Esophagus squamous epithelium (tissue), 5 donors: ENCODE measurements at regions not wholly inside any gene's neighbourhood (a gene's known extent, or its start where the extent isn't known, plus 50 kb on each side); places are given as distances from the start of the nearest gene placed in this dataset.

ENCODE experiments used
- DNase-seq: peaks from one replicate; lab custom pipeline; 2025; lab: John Stamatoyannopoulos, UW
- H3K27ac ChIP-seq, 4 donors: fragments of 200-600 bp; sonication (generic); one replicate each; pipeline ENCODE4 v1.5.1; 2016 to 2019; ENCODE audit warnings: mild to moderate bottlenecking in 1 of 4
- H3K27me3 ChIP-seq, 4 donors: fragments of 200-600 bp; sonication (generic); 1 replicate in 3 of 4; 2 replicates in 1 of 4; pipeline versions ENCODE4 v1.5.1 to v1.6.0; 2017 to 2021; ENCODE audit warnings: antibody characterized with exemption in 1 of 4
- H3K36me3 ChIP-seq, 3 donors: fragments of 200-600 bp; sonication (generic); one replicate each; pipeline ENCODE4 v1.5.1; 2016 to 2019
- H3K4me1 ChIP-seq, 3 donors: fragments of 200-600 bp; sonication (generic); one replicate each; pipeline ENCODE4 v1.5.1; 2017 to 2019
- H3K4me3 ChIP-seq, 4 donors: fragments of 200-600 bp; sonication (generic); 1 replicate in 3 of 4; 2 replicates in 1 of 4; pipeline ENCODE4 v1.5.1; 2016 to 2019; ENCODE audit warnings: mild to moderate bottlenecking in 2 of 4, moderate library complexity in 1 of 4
- H3K9me3 ChIP-seq, 3 donors: fragments of 200-600 bp; sonication (generic); one replicate each; pipeline ENCODE4 v1.5.1; 2016 to 2019
- POLR2A ChIP-seq, 4 donors: fragments of 450-650 bp; IDR thresholded peaks; one replicate each; pipeline ENCODE4 v1.6.1; 2017; ENCODE audit warnings: antibody characterized with exemption in 4 of 4, mild to moderate bottlenecking in 4 of 4, moderate library complexity in 3 of 4
- WGBS, 2 donors: methylation state at CpG; one replicate each; pipeline ENCODE4 v1.1.5; 2018; 5-methylcytosine and 5-hydroxymethylcytosine counted together
- intact Hi-C: fragments of 100-400 bp; cut with DNase I; formaldehyde crosslinking; loops from one replicate; pipeline ENCODE4 v1.15.0; 2022
- TF ChIP-seq, protein P1 (sequence below), 6 experiments: fragments of 450-650 bp in 4 of 6; fragments of 200-600 bp in 2 of 6; sonication (generic) in 2 of 6; IDR thresholded peaks; one replicate each; pipeline ENCODE4 v1.5.1; 2016 to 2019; ENCODE audit warnings: antibody characterized with exemption in 6 of 6, mild to moderate bottlenecking in 4 of 6, moderate library complexity in 4 of 6
- donor health status: DM: yes; HTN: yes; CAD: no.

DNA sequence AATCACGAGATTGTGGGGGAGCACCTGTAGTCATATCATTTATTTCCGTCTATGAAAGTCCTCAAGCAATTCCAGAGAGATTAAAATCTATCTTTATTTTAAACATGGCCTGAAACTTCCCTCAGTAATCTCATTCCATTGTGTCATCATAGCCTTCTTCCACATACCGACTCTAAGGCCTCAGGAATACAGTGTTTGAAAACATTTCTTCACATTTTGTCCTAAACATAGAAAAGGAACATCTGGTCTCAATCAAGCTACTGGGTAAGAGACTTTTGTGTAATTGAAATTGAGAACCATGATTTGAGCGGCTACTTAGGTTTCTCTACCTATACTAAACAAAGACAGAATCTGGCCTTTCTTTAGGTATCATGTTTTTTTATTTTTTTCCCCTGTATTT is 78.0 kb upstream of the ELMO1 start:
- DNase-seq: no peak
- H3K27ac ChIP-seq: no peak overlapping the region
- H3K4me1 ChIP-seq: no peaks in the 10 kb centered on the region
- no peak overlapping the region for H3K4me3 ChIP-seq
- H3K36me3 ChIP-seq: no peaks in the 10 kb centered on the region
- no peaks in the 10 kb centered on the region for H3K9me3 ChIP-seq
- H3K27me3 ChIP-seq: no peaks in the 10 kb centered on the region
- TF ChIP-seq, protein P1, sequence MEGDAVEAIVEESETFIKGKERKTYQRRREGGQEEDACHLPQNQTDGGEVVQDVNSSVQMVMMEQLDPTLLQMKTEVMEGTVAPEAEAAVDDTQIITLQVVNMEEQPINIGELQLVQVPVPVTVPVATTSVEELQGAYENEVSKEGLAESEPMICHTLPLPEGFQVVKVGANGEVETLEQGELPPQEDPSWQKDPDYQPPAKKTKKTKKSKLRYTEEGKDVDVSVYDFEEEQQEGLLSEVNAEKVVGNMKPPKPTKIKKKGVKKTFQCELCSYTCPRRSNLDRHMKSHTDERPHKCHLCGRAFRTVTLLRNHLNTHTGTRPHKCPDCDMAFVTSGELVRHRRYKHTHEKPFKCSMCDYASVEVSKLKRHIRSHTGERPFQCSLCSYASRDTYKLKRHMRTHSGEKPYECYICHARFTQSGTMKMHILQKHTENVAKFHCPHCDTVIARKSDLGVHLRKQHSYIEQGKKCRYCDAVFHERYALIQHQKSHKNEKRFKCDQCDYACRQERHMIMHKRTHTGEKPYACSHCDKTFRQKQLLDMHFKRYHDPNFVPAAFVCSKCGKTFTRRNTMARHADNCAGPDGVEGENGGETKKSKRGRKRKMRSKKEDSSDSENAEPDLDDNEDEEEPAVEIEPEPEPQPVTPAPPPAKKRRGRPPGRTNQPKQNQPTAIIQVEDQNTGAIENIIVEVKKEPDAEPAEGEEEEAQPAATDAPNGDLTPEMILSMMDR (IDR thresholded peaks at IDR 0.05): no peak
- no peak for TF ChIP-seq POLR2A (IDR thresholded peaks at IDR 0.05)
- intact Hi-C loops: no loop called here
- WGBS, 2 donors: 60 to 61% methylated on average over 4 of the region's 4 CpGs

DNA sequence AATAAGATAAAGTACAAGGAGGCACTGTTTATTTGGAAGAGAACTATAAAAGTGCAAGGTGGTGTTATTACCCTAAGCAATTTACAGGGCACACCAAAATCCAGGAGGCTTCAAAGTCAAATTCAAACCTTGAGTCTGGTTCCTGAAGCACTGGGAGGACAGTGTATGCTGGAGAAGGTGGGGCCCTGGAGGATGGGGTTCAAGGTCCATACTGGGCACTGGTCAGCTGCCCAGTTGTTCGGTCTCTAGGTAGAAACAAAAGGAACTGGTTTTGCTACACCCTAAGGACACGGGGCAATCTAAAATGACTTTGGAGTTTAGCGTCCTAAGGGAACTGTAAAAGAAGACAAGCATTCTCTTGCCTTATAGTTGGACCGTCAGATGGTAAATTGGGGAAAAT is 78.4 kb upstream of the ELMO1 start:
- no peak for DNase-seq
- Histone ChIP-seq H3K36me3 (no peaks in the 10 kb centered on the region), H3K4me3 (no peak overlapping the region), H3K4me1 (no peaks in the 10 kb centered on the region), H3K9me3 (no peaks in the 10 kb centered on the region), H3K27me3 (no peaks in the 10 kb centered on the region), H3K27ac (no peak overlapping the region)
- 77 to 90% methylated on average over 4 of the region's 4 CpGs for WGBS, 2 donors
- TF ChIP-seq, protein P1 (IDR thresholded peaks at IDR 0.05): no peak
- TF ChIP-seq POLR2A (IDR thresholded peaks at IDR 0.05): no peak
- intact Hi-C loops: no loop called here

- no peak for TF ChIP-seq POLR2A (IDR thresholded peaks at IDR 0.05)
- TF ChIP-seq, protein P1 (IDR thresholded peaks at IDR 0.05): no peak
- Histone ChIP-seq H3K4me3 (no peak overlapping the region), H3K27me3 (no peaks in the 10 kb centered on the region), H3K9me3 (no peaks in the 10 kb centered on the region), H3K36me3 (no peaks in the 10 kb centered on the region), H3K4me1 (no peaks in the 10 kb centered on the region), H3K27ac (no peak overlapping the region)
- intact Hi-C loops: no loop called here
- WGBS, 2 donors: 50 to 54% methylated on average over 6 of the region's 6 CpGs
- no peak for DNase-seq
These were observed 82.6 kb upstream of the ELMO1 start for GRCh38 chr7:37531225-37531624.

DNA sequence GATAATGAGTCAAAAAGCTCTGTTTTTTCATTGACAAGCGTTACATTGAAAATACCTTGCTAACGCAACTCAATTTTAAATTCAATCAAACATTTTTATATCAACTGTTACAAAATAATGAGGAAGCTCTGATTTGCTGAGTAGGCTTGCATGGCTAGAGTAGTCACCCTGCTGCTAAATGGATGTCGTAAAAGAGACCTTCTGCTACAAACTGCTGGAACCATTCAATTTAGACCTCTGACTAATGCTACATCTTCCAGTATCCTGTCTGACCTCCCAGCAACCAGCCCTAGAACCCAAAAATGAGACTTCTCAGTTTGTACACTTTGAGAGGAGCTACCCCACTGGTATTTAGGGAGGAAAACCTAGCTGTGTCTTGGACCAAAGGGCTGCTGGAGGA is 84.0 kb upstream of the ELMO1 start:
- Histone ChIP-seq H3K4me1 (no peaks in the 10 kb centered on the region), H3K27ac (no peak overlapping the region), H3K4me3 (no peak overlapping the region), H3K27me3 (no peaks in the 10 kb centered on the region), H3K9me3 (no peaks in the 10 kb centered on the region), H3K36me3 (no peaks in the 10 kb centered on the region)
- 87 to 93% methylated on average over 3 of the region's 3 CpGs for WGBS, 2 donors
- intact Hi-C loops: no loop called here
- DNase-seq: no peak
- TF ChIP-seq, protein P1 (IDR thresholded peaks at IDR 0.05): no peak
- no peak for TF ChIP-seq POLR2A (IDR thresholded peaks at IDR 0.05)

DNA sequence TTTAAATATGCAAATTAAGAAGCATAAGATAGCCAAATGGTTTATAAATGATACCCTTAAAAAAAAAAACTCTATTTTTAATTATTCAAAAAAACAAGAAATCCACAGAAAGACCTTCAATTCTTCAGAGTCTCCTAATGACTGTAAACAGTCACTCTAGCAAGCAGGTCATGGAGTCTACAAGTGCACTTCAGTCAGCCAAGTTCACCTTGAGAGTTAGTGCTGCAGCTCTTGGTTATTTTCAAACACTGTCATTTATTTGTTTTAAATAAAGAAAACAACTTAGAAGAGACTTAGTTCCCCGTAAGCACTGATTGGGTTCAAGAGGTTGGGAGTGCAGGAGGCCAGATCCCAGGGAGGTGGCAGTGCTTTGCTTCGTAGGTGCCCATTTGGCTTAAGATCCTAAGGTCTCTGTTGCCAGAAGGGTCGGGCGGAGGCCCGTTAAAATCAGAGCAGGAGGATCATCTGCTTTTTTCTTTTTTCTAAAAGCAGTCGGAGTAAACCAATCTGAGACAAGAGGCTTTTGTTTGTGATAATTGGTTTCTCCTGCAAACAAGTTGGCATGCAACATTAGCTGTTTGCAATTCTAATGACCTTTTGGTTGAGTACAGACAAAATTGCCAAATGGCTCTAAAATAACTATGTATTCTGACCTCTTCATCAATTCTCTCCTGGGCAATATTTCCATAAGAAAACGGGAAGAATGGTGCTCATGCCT is 86.4 kb upstream of the ELMO1 start:
- TF ChIP-seq POLR2A (IDR thresholded peaks at IDR 0.05): no peak
- TF ChIP-seq, protein P1 (IDR thresholded peaks at IDR 0.05): no peak
- no peak overlapping the region for H3K27ac ChIP-seq
- no peaks in the 10 kb centered on the region for H3K9me3 ChIP-seq
- intact Hi-C loops: no loop called here
- no peaks in the 10 kb centered on the region for H3K4me1 ChIP-seq
- no peaks in the 10 kb centered on the region for H3K36me3 ChIP-seq
- WGBS, 2 donors: 67 to 72% methylated on average over 7 of the region's 7 CpGs
- H3K4me3 ChIP-seq: no peak overlapping the region
- H3K27me3 ChIP-seq: no peaks in the 10 kb centered on the region
- no peak for DNase-seq
